Epithelial cell of esophagus (primary cell): ENCODE measurements at regions not wholly inside any gene's neighbourhood (a gene's known extent, or its start where the extent isn't known, plus 50 kb on each side); places are given as distances from the start of the nearest gene placed in this dataset.

Experiments
- DNase-seq: peaks from one replicate; pipeline ENCODE4 v3.0.0; 2010; ENCODE audit warnings: low read depth
- H3K4me3 ChIP-seq: 2 replicates; pipeline ENCODE4 v1.5.1; 2011; ENCODE audit warnings: mild to moderate bottlenecking, low read length, control low read depth
- TF ChIP-seq, protein P1 (sequence below): IDR thresholded peaks from 2 replicates; pipeline ENCODE4 v1.5.1; 2011; ENCODE audit warnings: low read depth, mild to moderate bottlenecking, low read length, control low read depth, inconsistent platforms; ENCODE audit not compliant: insufficient read depth; ENCODE audit errors: missing control alignments

DNA sequence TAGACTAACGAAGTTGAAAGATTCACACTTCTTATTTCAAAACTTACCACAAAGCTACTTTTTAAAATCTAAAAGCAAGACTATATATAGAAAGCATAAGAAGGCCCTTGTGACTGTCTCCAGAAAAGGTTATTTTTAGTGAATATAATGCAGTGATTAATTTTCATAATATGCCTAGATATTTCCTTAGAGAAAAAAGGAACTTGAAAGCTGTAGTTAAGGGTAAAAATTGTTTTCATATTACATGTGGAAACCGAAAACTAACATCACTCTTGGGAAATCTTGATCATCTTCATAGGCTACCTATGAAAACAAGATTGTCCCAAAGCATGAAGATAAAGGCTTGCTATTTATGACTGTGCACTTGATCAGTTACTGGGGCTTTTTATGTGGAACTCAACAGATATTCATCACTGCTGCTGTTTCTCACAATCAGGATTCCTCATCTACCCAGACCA lies 223.2 kb downstream of the SH2D4B start:
- TF ChIP-seq, protein P1, sequence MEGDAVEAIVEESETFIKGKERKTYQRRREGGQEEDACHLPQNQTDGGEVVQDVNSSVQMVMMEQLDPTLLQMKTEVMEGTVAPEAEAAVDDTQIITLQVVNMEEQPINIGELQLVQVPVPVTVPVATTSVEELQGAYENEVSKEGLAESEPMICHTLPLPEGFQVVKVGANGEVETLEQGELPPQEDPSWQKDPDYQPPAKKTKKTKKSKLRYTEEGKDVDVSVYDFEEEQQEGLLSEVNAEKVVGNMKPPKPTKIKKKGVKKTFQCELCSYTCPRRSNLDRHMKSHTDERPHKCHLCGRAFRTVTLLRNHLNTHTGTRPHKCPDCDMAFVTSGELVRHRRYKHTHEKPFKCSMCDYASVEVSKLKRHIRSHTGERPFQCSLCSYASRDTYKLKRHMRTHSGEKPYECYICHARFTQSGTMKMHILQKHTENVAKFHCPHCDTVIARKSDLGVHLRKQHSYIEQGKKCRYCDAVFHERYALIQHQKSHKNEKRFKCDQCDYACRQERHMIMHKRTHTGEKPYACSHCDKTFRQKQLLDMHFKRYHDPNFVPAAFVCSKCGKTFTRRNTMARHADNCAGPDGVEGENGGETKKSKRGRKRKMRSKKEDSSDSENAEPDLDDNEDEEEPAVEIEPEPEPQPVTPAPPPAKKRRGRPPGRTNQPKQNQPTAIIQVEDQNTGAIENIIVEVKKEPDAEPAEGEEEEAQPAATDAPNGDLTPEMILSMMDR = no peak
- H3K4me3 ChIP-seq = no peak overlapping the region
- DNase-seq = no peak

DNA sequence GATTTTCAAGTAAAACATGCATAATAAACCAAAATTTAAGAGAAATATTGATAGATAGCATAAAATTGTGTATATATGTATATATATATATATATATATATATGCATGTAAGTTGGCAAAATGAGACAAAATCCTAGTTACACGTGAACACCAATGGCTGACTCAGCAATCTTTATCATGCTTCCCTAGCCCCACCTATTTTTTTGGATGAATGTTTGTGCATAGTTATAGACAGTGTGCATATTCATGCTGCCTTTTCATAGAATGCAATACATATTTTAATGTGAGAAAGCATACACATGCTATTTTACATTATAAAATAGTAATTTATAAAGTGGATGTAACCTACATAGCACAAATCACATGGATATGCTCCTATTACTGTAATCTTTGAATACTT lies 230.3 kb downstream of the SH2D4B start:
- no peak overlapping the region for H3K4me3 ChIP-seq
- DNase-seq = no peak
- TF ChIP-seq, protein P1 = no peak

DNA sequence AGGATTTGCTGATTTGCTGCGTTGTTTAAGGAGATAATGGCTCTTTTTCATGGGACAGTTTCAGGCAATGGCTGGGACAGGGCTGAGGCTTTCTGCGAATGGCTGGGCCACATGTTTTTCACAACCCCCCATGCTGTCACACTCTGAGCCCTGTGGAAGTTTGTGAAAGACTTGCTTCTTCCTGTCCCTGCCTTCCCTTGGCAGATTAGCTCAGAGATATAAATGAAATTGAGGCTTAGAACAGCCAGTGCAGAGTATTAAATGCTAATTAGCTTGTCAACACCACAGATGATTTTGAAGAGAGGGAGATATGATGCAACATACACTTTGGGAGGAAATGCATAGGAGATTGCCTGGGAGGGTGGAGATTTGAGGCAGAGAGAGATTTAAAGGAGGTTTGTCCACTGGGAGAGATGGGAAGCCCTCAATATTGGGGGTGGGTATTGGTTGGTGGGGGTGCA lies 232.0 kb downstream of the SH2D4B start:
- TF ChIP-seq, protein P1 = no peak
- no peak overlapping the region for H3K4me3 ChIP-seq
- no peak for DNase-seq

DNA sequence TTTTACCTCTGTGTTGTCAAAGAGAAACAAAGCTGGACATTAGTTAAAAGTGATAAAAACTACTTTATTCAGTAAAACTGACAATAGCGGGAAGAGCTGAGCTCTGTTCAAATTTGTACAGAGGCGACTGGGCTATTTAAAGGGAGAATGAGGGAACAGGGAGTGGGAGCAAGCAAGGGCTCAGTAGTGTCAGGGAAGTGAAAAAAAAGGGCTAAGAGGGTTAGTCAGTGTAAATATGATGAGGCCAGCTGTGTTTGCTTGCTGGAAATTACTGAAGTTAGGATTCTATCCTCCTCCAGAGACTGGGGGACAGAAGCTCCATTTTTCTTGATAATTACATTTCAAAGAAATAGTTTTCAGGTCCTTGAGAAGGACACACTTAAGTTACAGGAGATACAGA lies 232.5 kb downstream of the SH2D4B start:
- TF ChIP-seq, protein P1 = no peak
- H3K4me3 ChIP-seq = no peak overlapping the region
- DNase-seq = no peak

DNA sequence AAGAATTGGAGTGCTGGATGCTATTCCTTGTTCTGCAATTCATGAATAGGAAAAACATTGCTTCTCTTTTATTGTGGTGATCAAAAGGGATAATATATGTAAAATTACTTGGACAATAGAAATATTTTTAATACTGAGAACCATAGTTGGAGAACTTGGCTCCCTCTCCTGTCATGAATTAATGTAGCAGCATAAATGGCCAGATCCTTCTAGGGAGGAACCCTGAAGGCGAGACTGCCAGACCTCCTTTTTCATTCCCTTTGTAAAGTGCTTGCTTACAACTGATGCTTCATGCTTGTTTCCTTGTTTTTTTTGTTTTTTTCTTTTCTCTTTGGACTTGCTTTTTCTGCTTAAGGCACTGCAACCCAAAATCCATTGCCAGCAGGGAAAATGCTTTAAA lies 233.6 kb downstream of the SH2D4B start:
- no peak overlapping the region for H3K4me3 ChIP-seq
- TF ChIP-seq, protein P1 = no peak
- DNase-seq = no peak

DNA sequence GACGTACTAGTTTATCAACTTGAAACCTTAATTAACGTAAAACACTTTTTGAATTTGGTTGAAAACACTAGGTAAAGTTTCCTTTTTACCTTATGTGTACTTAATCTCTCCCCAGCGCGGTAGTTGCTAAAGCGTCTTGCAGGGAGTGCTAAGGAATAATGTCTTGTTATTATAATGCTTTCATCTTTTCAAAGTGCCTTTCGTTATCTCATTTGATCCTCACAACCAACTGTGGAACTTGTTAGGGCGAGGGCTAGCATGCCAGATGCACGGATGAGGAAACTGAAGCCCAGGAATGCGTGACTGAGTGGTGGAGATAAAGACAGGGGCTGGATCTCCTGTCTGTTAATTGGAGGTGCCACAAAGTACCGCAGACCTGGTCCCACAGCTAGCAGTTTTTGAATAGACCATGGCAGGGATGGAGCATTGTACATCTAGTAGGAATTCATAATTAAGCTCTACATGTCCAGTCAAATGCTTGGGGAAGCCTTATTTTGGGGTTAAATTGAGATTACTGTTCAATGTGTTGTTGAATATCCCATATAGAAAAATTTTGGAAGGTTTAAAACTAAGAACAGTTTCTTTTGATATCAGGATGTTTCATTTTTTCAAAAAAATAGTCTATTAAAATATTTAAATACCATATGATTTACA lies 234.3 kb downstream of the SH2D4B start:
- TF ChIP-seq, protein P1 = no peak
- H3K4me3 ChIP-seq = no peak overlapping the region
- DNase-seq = no peak

DNA sequence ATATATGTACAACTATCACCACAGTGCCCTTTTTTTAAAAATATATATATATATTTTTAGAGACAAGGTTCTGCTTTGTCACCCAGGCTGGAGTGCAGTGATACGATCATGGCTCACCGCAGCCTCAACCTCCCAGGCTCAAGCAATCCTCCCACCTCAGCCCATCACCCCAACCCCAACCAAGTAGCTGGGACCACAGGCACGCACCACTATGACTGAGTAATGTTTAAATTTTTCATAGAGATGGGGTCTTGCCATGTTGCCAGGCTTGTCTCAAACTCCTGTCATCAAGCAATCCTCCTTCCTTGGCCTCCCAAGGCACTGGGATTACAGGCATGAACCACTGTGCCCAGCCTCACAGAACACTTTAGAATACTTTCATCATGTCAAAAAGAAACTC lies 234.9 kb downstream of the SH2D4B start:
- TF ChIP-seq, protein P1 = no peak
- DNase-seq = no peak
- H3K4me3 ChIP-seq = no peak overlapping the region
